ENCODE measurements at regions not wholly inside any gene's neighbourhood (a gene's known extent, or its start where the extent isn't known, plus 50 kb on each side); places are given as distances from the start of the nearest gene placed in this dataset.

DNA sequence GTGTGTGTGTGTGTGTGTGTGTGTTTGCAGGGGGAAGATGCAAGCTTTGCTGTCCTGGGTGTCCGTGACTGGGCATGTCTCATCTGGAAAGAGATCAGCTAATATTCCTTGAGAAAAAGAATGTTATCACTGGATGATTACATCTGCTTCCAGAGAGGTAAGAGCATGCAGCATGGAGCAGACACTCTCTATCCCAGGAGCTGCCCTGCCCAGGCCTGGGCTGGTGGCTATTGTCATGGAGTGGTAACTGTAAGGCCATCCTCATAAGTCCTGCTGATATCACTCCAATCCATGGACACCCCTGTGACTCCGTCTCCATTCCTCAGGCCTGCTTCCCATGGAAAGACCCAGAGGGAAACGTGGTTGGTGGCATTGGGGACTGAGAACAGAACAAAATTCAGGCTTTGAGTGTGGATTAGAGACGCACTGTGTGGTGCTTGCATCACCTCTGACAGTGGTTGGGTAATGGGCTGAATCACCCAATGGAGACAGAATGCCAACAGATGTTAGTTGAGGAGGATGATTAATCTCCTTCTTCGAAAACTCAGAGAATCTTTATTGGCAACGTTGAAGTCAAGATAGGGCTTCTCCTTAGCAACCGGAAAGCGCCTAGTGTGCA is 52.0 kb upstream of the KCNIP1 start:
- 82 to 88% (median 85%) methylated on average over 8 of the region's 8 CpGs for WGBS, 5 donors
- intact Hi-C loops (cut with DNase I; ENCODE audit: low total_unique reads): no loop called here
- TF ChIP-seq POLR2AphosphoS5 (IDR thresholded peaks at IDR 0.05): no peak

GRCh38 chr5:170450061-170450669 is 53.7 kb upstream of the KCNIP1 start:
- Histone ChIP-seq H3K9me3 (peaks cover 0 to 9% (median 6%) of the 10 kb centered on the region in 4 donors), H3K27me3 (peaks cover 0 to 7% (median 0%) of the 10 kb centered on the region in 3 donors), H3K4me3 (no peak overlapping the region), H3K36me3 (no peaks in the 10 kb centered on the region), H3K27ac (no peak overlapping the region), H3K4me1 (no peaks in the 10 kb centered on the region)
- 71 to 81% (median 72%) methylated on average over 9 of the region's 9 CpGs for WGBS, 5 donors
- intact Hi-C loops (cut with DNase I; ENCODE audit: low total_unique reads): no loop called here
- DNase-seq: no peak
- TF ChIP-seq POLR2AphosphoS5 (IDR thresholded peaks at IDR 0.05) (no peak), EP300 (IDR thresholded peaks at IDR 0.05) (no peak), POLR2A (IDR thresholded peaks at IDR 0.05) (no peak)
- TF ChIP-seq, protein P1, sequence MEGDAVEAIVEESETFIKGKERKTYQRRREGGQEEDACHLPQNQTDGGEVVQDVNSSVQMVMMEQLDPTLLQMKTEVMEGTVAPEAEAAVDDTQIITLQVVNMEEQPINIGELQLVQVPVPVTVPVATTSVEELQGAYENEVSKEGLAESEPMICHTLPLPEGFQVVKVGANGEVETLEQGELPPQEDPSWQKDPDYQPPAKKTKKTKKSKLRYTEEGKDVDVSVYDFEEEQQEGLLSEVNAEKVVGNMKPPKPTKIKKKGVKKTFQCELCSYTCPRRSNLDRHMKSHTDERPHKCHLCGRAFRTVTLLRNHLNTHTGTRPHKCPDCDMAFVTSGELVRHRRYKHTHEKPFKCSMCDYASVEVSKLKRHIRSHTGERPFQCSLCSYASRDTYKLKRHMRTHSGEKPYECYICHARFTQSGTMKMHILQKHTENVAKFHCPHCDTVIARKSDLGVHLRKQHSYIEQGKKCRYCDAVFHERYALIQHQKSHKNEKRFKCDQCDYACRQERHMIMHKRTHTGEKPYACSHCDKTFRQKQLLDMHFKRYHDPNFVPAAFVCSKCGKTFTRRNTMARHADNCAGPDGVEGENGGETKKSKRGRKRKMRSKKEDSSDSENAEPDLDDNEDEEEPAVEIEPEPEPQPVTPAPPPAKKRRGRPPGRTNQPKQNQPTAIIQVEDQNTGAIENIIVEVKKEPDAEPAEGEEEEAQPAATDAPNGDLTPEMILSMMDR (IDR thresholded peaks at IDR 0.05): no peak

More for the DNA sequence above, 52.0 kb upstream of the KCNIP1 start:
- H3K4me1 ChIP-seq: no peaks in the 10 kb centered on the region
- DNase-seq: no peak
- peaks cover 0 to 7% (median 0%) of the 10 kb centered on the region in 3 donors for H3K27me3 ChIP-seq
- H3K27ac ChIP-seq: no peak overlapping the region
- H3K9me3 ChIP-seq: peaks cover 0 to 9% (median 6%) of the 10 kb centered on the region in 4 donors
- no peak overlapping the region for H3K4me3 ChIP-seq
- no peaks in the 10 kb centered on the region for H3K36me3 ChIP-seq

GRCh38 chr5:170449232-170449631 is 54.6 kb upstream of the KCNIP1 start:
- Histone ChIP-seq H3K36me3 (no peaks in the 10 kb centered on the region), H3K4me3 (no peak overlapping the region), H3K4me1 (no peaks in the 10 kb centered on the region), H3K27ac (no peak overlapping the region), H3K9me3 (peaks cover 0 to 9% (median 6%) of the 10 kb centered on the region in 4 donors), H3K27me3 (peaks cover 0 to 7% (median 0%) of the 10 kb centered on the region in 3 donors)
- intact Hi-C loops (cut with DNase I; ENCODE audit: low total_unique reads): no loop called here
- TF ChIP-seq POLR2A (IDR thresholded peaks at IDR 0.05) (no peak), EP300 (IDR thresholded peaks at IDR 0.05) (no peak), POLR2AphosphoS5 (IDR thresholded peaks at IDR 0.05) (no peak)
- TF ChIP-seq, protein P1 (IDR thresholded peaks at IDR 0.05): no peak
- DNase-seq: no peak
- WGBS, 5 donors: 69 to 89% (median 76%) methylated on average over 2 of the region's 2 CpGs

DNA sequence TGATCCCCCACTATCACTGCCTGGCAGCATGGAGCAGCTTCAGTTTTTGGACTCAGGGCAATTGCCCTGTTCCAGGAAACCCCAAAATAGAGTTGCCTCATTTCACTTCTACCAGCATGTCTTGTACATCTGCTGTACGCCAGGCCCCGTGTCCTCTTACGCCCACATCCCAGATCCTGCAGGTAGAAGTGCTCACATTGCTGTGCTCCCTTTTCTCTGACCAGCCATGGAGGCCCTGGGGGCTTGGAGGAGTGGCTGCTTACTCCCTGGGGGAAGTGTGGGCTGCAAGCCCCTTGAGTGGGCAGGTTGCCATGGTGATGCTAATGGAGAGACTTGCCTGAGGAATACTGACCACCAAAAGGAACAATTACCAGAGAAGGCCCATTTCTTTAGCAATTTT is 55.6 kb upstream of the KCNIP1 start:
- TF ChIP-seq, protein P1 (IDR thresholded peaks at IDR 0.05): no peak
- TF ChIP-seq EP300 (IDR thresholded peaks at IDR 0.05) (no peak), POLR2AphosphoS5 (IDR thresholded peaks at IDR 0.05) (no peak), POLR2A (IDR thresholded peaks at IDR 0.05) (no peak)
- 82 to 100% (median 99%) methylated on average over 3 of the region's 3 CpGs for WGBS, 5 donors
- Histone ChIP-seq H3K9me3 (peaks cover 0 to 9% (median 6%) of the 10 kb centered on the region in 4 donors), H3K27ac (no peak overlapping the region), H3K27me3 (peaks cover 0 to 1% (median 0%) of the 10 kb centered on the region in 3 donors), H3K36me3 (no peaks in the 10 kb centered on the region), H3K4me3 (no peak overlapping the region), H3K4me1 (no peaks in the 10 kb centered on the region)
- intact Hi-C loops (cut with DNase I; ENCODE audit: low total_unique reads): no loop called here
- DNase-seq: no peak

GRCh38 chr5:170446365-170446764 is 57.2 kb upstream of the KCNMB1 start:
- Histone ChIP-seq H3K27me3 (no peaks in the 10 kb centered on the region), H3K36me3 (no peaks in the 10 kb centered on the region), H3K4me1 (no peaks in the 10 kb centered on the region), H3K4me3 (no peak overlapping the region), H3K27ac (no peak overlapping the region), H3K9me3 (peaks cover 0 to 9% (median 6%) of the 10 kb centered on the region in 4 donors)
- intact Hi-C loops (cut with DNase I; ENCODE audit: low total_unique reads): no loop called here
- TF ChIP-seq POLR2AphosphoS5 (IDR thresholded peaks at IDR 0.05) (no peak), POLR2A (IDR thresholded peaks at IDR 0.05) (no peak), EP300 (IDR thresholded peaks at IDR 0.05) (no peak)
- TF ChIP-seq, protein P1 (IDR thresholded peaks at IDR 0.05): no peak
- no peak for DNase-seq
- WGBS, 5 donors: 81 to 96% (median 86%) methylated on average over 2 of the region's 2 CpGs

Data from stomach (tissue), 8 donors.